ENCODE measurements at regions not wholly inside any gene's neighbourhood (a gene's known extent, or its start where the extent isn't known, plus 50 kb on each side); places are given as distances from the start of the nearest gene placed in this dataset.

- TF ChIP-seq CTCF (IDR thresholded peaks at IDR 0.05; ENCODE audit: insufficient read depth, low read length) (no peak), POLR2AphosphoS5 (IDR thresholded peaks at IDR 0.05; ENCODE audit: low read depth) (no peak), GABPA (IDR thresholded peaks at IDR 0.05; ENCODE audit: low read depth) (no peak), REST (IDR thresholded peaks at IDR 0.05; ENCODE audit: insufficient replicate concordance, low read depth) (no peak)
Observed at GRCh38 chr6:85747093-85747492, 104.4 kb upstream of the SYNCRIP start.
